Urothelium cell line (cell line): ENCODE measurements at regions not wholly inside any gene's neighbourhood (a gene's known extent, or its start where the extent isn't known, plus 50 kb on each side); places are given as distances from the start of the nearest gene placed in this dataset.
A peak's percentile ranks its signal among the peaks of the same experiment; 100 is the strongest.
"Not testable (repeated sequence)": the region's sequence is repeated elsewhere in the genome, so short reads cannot be mapped to it uniquely, and the experiment has no call there.

ENCODE experiments used
- DNase-seq: peaks from one replicate; pipeline ENCODE4 v3.0.0; 2011; ENCODE audit warnings: low spot score, mixed read lengths
- FAIRE-seq: peaks from 2 replicates; lab custom pipeline; 2011; peaks lifted over from hg19 to GRCh38; lab: Jason Lieb, UNC

DNA sequence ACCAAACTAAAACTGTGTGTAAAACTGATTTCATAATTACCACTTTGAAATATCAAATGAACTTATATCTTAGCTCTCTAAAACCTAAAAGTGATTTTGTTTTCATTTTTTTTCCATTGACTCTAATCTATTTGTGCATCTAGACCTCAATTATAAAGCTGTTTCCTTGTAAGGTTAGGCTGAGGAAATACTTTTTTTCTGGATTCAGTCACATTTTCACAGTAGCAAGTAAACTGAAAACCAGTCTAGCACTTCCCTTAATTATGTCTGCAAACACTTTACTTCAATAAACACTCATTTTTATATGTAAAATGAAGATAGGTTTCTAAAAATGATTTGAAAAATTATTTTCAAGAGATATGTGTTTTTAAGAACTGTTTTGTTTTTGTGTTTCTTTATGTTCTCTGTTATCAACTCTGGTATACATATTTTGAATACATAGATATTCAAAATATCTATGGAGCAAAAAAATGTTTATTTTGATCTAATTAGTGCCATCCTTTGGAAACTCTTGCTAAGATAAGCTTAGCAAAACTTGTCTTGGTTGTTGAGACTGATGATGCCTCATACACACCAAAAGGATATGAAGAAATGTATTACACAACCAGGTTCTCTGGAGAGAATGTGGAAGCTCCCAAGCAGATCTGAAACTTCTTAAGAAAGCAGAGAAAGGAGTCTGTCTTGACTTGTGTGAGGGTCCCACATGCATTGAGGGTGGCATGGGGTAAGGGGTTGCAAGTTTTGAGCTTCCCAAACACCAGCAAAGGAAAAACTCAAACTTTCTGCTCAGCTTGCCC lies 1887.4 kb downstream of the PCDH9 start:
- DNase-seq (no peak), FAIRE-seq (no peak)

DNA sequence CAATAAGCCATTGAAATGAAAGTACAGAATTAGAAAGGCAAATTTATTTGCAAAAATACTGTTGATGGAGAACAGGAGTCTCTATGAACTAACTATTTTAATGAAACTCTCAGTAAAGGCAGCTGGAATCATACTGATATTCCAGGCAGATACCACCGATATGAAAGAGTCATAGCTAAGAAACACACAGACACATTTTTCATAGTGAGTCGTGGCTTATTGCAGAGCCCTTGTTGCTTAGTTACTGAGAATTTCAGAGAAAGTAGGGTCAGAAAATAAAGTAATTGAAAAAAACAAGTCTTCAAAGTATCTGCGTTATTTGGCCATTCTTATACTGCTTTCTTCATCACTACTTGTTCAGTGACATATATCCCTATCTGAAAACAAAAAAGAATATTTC lies 1890.9 kb downstream of the PCDH9 start:
- DNase-seq, result no peak
- no peak for FAIRE-seq

DNA sequence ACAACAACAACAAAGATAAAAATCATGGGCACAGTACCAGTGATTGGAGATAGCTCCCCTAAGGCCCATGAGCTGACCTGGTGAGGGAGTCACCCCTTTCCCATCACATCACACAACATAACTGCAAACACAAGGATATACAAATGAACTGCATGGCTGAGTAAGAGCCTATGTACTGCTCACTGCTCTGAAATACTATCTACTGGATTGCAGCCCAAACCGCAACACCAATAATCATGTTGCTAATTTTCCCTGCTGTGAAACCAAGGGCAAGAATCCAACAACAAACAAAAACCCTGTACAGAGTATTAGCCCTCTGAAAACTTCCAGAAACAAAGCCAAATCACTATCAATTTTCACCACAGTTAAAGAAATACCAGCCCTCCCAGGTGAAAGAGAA lies 1893.2 kb downstream of the PCDH9 start:
- FAIRE-seq (no peak), DNase-seq (no peak)

DNA sequence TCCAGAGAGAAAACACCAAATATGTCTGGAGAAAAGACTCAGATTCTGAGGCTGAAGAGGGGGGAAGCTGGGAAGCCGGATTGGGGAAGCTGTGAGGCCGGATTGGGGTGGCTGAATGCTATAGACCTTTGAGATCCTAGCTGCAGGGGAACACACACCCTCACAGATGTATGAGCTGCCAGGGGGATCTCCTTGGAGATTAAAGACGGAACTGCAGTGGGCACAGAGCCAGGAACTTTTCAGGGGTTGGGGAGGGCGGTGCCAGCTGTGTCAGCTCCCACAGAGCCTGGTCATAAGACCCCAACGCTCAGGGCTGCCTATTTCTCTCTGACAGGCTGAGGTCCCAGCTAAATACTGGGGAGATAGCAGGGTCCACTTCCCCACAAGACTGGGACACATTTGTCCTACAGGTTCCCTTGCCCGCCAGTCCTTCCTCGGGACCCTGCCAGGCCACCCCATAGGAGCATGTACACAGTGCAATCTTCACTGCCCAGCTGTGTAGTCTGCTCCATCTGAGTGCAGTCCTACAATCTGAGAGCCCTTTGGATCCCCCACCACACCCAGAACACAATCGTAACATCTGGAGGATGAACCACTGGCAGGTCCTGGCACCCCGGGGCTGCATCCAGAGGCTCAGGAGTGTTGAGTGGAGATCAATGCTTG lies 1893.9 kb downstream of the PCDH9 start:
- DNase-seq (no peak), FAIRE-seq (no peak)

DNA sequence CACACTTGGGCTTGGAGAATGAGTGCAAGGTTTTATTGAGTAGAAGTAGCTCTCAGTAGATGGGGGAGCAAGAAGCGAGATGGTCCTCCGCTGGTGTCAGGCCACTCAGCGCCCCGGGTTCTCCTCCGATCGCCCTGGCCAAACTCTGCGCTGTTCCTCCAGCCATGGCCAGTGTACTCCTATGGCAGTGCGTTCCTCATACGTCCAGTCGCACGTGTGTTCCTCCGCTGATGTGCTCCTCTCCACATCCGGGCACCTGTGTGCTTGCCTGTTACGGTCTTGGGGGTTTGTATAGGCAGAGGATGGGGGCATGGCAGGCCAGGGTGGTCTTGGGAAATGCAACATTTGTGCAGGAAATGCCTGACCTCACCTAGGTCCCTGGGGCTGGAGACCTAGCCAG lies 1899.4 kb downstream of the PCDH9 start:
- DNase-seq (no peak), FAIRE-seq (no peak)

DNA sequence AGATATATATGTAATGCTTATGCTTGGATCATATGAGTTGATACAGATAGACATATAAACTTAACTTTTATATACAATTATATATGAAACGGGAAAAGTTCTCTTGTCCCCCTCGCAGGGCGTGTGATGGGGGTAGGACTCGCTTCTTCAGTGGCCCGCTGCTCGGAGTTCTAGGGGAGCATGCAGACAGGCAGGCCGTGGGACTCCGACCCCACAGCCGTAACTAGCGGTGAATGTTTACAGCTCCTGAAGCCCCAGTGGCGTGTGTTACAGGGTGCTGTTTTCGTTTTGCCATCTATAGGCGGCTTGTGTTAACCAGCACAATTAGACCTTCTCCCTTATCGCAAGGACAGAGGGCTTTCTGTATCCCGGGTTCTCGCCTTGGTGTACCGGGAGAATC lies 1899.8 kb downstream of the PCDH9 start:
- no peak for DNase-seq
- no peak for FAIRE-seq

DNA sequence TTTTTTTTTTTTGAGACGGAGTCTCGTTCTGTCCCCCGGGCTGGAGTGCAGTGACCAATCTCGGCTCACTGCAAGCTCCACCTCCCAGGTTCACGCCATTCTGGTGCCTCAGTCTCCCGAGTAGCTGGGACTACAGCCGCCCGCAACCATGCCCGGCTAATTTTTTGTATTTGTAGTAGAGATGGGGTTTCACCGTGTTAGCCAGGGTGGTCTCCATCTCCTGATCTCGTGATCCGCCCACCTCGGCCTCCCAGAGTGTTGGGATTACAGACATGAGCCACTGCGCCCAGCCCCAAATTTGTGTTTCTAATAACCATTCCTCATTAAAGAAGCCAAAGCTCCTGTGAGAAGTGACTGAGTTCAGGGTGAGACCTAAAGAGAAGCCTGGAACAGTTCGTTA lies 1906.9 kb downstream of the PCDH9 start:
- not testable (repeated sequence) for FAIRE-seq, DNase-seq

DNA sequence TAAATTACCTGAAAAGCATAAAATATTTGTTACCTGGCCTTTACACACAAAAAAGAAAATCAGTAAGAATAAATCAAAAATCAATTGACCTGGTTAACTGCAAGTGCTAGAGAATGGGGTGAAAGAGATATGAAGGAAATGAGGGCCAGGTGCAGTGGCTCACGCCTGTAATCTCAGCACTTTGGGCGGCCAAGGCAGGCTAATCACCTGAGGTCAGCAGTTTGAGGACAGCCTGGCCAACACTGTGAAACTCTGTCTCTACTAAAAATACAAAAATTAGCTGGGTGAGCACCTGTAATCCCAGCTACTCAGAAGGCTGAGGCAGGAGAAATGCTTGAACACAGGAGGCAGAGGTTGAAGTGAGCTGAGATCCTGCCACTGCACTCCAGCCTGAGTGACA lies 1908.7 kb downstream of the PCDH9 start:
- FAIRE-seq, DNase-seq: not testable (repeated sequence)

DNA sequence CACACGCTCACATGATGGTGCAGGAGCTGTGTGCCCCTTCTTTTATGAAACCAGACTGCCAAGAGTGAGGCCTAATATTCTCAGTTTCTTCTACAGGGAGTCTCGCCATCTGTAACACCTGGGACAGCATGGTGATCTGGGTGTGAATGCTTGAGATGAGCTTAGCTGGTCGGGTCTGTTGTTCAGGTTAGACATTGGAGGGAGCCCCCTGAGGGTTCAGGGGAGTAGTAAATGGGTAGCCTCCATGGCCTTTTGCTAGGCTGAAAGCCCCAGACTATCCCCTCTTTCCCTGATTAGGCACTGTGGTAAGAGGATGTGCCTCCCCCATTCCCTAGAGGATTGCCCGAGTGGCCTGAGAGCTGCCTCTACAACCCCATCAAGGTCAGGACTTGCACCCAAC lies 1916.1 kb downstream of the PCDH9 start:
- no peak for FAIRE-seq
- DNase-seq, result no peak

DNA sequence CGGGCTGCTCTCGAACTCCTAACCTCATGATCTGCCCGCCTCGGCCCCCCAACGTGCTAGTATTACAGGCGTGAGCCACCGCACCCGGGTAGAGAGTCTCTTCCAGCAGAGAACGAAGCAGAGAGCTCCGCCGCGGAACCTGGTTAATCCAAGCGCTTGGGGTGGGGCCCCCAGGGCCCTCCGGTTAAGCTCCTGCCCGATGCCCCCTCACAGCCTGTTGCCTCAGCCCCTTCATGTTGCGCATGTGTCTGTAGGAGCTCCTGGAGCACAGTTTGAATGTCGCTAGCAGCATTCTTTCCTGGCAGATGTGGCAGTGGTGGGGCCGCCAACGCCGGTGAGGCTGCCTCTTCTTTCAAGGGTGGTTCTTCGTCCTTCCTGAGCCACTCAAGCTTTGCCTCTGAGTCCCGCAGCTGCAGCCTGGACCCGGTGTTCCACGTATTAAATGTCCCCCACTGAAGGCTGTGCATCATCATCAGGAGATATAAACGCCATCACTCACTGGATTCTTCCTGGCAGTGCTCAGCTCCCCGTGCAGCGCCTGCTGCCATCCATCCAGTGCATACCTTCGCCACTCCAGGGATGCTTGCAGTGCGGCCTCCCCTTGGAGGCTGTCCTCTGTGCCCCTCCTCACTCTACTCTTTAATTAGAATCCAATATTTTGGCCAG lies 1919.3 kb downstream of the PCDH9 start:
- DNase-seq (no peak), FAIRE-seq (no peak)

DNA sequence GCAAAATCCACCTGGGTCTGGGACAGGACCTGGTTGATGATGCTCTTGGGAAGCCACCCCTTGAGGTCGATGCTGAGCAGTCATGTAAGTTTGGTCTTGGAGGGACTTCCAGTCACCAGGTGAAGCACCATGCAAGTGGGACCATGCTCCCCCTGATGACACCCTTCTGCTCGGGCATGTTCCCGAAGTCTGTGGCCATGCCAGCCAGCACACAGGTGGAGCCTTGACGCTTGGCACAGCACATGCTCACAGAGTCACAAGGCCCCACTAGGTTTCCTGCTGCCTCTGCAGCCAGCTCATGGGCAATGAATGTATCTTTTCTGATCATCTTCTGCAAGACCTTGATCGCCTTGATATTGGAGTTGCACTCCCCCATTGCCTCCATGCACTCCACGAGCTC lies 1920.2 kb downstream of the PCDH9 start:
- no peak for FAIRE-seq

DNA sequence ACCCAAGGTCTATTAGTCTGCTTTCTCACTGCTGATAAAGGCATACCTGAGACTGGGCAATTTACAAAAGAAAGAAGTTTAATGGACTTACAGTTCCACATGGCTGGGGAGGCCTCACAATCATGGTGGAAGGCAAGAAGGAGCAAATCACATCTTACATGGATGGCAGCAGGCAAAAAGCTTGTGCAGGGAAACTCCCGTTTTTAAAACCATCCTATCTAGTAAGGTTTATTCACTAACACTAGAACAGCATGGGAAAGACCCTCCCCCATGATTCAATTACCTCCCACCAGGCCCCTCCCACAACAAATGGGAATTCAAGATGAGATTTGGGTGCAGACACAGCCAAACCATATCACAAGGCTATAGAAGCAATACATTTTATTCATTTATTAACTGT lies 1921.4 kb downstream of the PCDH9 start:
- DNase-seq, FAIRE-seq: not testable (repeated sequence)

More for the DNA sequence above, 1920.2 kb downstream of the PCDH9 start:
- DNase-seq, result no peak

DNA sequence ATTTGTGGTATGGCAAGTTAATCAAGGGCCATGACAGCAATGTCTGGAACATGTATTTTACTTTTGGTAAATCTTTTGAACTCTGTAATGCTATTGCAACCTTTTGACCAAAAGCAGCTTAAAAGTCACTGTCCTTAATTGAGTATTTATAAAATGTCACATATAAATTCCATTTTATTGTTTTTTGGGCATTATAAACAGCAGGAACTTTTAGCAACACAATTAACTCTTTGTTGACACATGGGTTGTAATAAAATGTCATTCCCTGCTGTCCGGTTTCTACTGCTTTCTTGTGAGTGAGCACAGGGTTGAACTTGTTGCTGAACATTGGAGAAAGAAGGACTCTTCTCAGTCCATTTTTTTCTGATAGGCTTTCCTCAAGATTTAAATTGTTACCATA lies 1923.1 kb downstream of the PCDH9 start:
- DNase-seq (no peak), FAIRE-seq (no peak)

DNA sequence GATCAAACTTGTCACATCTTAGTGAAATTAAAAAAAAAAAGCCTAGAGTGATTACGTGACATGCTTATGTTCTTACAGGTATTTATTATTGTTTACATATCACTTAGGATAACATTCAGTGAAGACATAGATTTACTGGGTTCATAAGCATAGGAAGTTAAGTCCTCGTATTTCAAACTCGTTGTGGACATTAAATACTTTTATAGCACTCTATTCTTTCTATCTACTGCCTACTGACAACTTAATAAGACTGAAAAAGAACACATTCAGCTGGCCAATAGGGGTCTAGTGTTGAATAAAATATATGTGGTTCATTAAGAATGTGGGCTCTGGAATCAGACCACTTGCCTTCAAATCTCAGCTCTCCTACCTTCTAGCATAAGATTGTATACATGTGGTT lies 1927.4 kb downstream of the PCDH9 start:
- no peak for FAIRE-seq

DNA sequence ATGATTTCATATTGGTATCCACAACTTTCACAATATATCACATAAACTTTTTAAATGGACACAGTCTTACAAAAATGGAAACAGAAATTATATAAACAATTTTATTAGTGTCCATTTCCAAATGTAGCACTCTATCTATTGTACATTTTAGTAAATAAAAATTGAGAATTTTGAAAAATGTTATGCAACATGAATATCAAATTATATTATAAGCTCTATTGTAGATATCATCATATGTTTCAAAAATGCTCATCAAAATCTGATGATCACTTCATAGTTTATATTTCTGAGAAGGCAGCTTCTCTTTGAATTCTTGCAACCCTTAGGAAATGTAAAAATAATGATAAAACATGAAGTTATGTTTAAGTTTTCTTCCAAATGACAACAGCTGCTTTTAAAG lies 1928.6 kb downstream of the PCDH9 start:
- no peak for FAIRE-seq
- no peak for DNase-seq

More for the DNA sequence above, 1927.4 kb downstream of the PCDH9 start:
- DNase-seq, result no peak

DNA sequence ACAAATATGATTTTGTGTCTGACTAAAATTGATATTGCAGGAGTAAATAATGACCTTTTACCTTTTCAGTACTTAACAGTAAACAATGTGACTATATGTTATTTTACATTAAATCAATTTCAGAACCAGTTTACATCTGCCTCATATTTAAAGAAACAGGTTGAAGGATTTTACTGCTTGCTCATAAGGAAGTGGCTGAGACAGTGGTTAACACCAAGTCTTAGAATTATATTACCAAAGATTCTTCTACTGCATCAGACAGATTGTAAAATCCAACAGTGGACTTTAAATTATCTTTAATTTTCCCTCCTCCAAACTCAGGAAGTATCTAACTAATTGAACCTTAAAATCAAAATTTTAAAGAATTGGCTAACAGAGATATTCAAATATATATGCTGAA lies 1929.9 kb downstream of the PCDH9 start:
- DNase-seq (no peak), FAIRE-seq (no peak)

DNA sequence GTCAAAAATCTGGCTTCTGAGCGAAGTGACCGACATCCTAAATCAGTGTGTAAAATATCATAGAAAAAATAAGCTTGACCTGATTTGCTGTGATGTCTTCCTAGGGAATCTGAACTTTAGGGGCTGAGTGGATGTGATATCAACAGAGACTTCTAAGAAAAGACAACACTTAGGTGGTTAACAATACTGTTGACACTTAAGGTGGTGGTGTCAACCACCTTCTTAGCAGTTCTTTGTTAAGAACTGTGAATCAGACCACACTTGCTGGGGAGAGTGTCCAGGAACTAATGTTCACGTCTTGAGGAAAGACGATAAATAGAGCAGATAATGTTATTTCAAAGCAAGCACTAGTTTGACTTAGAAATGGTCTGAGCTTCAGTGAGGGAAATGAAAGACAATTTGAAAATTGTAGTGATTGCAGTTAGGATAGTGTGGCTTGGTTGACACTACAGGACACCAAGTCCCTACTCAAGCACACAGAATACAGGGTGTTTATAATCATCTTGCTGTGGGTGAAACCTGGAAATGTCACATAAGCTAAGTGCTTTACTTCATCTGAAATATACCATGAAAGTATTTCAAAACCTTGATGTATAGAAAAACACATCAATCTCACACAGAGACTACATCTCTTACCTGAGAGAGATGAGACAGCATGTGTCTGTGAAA lies 1936.5 kb downstream of the PCDH9 start:
- FAIRE-seq, result no peak
- no peak for DNase-seq

DNA sequence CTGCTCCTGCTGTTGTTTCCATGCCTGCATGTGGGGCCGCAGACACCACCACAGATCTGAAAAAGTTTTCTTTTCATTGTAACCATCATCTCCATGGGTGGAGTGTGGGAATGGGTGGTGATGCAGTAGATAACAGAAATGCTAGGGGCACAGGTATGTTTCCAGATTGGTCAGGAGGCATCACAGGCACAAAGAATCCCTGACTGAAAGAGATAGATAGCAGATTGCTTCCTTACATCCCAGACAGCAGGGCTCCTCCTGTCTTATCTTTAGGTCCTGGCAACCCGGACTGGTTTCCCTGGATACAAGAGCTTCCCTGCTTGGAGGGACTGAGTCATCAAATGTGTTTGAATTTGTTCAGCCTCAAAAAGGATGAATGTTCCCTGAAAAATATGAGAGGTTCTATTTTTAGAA lies 1937.6 kb downstream of the PCDH9 start:
- DNase-seq (peak; percentile 1), FAIRE-seq (no peak)

DNA sequence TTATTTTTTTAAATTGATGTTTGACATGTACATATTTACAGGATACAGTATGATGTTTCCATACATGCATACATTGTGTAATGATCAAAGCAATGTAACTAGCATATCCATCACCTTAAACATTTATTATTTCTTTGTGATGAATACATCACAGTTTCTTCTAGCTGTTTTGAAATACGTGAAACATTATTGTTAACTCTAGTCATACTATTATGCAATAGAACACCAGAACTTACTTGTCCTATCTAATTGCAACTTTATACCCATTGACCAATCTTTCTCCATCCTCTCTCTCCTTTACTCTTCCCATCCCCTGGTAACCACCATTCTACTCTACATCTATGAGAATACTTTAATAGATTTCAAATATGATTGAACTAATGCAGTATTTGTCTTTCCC lies 1942.7 kb downstream of the PCDH9 start:
- DNase-seq (no peak), FAIRE-seq (no peak)

DNA sequence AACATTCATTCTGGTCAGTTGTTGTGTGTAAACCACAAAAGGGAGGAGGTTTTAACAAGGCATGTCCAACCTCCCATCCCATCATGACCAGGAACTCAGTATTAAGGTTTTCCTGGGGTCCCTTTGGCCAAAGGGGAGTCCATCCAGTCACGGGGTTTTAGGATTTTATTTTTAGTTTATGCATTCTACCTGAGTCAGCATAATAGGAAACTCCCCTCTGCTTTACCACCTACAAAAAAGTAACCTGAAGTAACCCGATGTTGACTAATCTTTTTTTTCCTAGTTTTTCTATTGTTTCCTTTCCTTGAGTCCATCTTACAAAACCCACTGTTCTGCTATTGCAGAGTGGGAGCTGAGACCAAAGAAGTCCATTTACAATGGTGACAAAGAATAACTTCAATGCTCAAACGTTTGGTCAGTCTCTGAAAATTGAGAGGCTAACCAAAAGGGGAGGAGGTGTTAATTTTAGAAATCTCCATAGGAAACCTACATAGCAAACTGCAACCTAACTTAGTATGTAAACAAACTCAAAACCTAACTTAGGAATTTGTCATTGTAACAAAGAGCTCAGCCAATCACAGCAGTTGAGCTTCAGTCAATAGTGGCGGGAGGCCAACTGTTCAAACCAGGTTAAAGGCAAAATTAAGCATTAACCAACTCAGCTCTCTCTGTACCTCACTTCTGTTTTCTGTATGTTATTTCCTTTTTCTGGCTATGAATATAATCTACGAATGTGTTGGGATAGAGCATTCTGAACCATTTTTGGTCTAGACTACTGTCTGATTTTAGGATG lies 1954.1 kb downstream of the PCDH9 start:
- DNase-seq, result no peak
- no peak for FAIRE-seq

DNA sequence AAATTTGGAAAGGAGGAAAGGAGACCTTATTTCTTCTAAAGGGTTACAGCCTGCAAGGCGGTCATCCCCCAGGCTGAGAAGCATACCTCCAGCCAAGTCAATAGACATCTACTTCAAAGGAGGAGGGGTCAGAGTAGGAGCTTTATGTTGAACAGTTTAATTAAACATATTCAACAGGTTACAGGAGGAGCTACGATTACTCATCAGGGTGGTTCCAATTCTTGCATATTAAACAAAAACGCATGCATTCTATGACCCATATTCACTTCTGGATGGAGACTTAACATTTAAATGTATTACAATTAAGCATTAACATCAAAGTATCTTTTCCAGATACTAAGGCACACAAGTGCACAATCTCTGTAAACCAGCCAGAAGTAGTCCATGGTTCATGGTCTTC lies 1955.0 kb downstream of the PCDH9 start:
- no peak for FAIRE-seq
- DNase-seq, result no peak
